ENCODE measurements at regions not wholly inside any gene's neighbourhood (a gene's known extent, or its start where the extent isn't known, plus 50 kb on each side); places are given as distances from the start of the nearest gene placed in this dataset.

DNA sequence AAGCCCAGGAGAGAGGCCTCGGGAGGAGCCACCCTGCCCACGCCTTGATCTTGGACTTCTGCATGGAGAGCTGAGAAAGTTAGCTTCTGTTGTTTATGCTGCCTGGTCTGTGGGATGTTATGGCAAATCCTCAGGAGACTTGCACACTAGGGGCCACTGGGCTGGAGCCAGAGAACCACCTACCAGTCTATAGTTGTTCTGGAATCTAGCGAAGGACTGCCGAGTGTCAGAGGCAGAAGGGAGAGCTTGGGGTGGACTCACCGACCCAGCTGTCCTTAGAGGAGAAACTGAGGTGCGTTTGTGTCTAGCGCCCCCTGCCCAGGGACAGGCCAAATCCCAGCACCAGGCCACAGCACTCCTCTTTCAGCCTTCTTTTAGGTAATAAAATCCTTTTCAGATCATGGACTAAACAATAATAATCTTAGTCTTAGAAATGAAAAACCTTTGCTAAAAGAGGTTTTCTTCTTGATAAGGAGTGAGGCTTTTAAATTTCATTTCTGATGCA is 398.7 kb upstream of the SALL3 start:
- no peak for TF ChIP-seq ZFP30 (CRISPR knock-in tag; IDR thresholded peaks at IDR 0.05)
- no peak for TF ChIP-seq PPARA (CRISPR knock-in tag; IDR thresholded peaks at IDR 0.05; ENCODE audit: borderline replicate concordance)
- TF ChIP-seq ZNF565 (CRISPR knock-in tag; conservative IDR thresholded peaks at IDR 0.05; ENCODE audit: low read depth), result no peak
- TF ChIP-seq TSHZ2 (CRISPR knock-in tag; IDR thresholded peaks at IDR 0.05), result no peak
- no peak for TF ChIP-seq BACH2 (CRISPR knock-in tag; IDR thresholded peaks at IDR 0.05; ENCODE audit: borderline replicate concordance)
- TF ChIP-seq RARB (CRISPR knock-in tag; IDR thresholded peaks at IDR 0.05), result no peak
- TF ChIP-seq ZNF70 (CRISPR knock-in tag; IDR thresholded peaks at IDR 0.05), result no peak
- no peak for TF ChIP-seq ARNTL (CRISPR knock-in tag; IDR thresholded peaks at IDR 0.05; ENCODE audit: borderline replicate concordance, low read depth)
- no peak for TF ChIP-seq OSR1 (CRISPR knock-in tag; IDR thresholded peaks at IDR 0.05)
- TF ChIP-seq ISL1 (CRISPR knock-in tag; IDR thresholded peaks at IDR 0.05), result no peak
- no peak for TF ChIP-seq ZNF8 (CRISPR knock-in tag; IDR thresholded peaks at IDR 0.05)
- TF ChIP-seq, protein P1, sequence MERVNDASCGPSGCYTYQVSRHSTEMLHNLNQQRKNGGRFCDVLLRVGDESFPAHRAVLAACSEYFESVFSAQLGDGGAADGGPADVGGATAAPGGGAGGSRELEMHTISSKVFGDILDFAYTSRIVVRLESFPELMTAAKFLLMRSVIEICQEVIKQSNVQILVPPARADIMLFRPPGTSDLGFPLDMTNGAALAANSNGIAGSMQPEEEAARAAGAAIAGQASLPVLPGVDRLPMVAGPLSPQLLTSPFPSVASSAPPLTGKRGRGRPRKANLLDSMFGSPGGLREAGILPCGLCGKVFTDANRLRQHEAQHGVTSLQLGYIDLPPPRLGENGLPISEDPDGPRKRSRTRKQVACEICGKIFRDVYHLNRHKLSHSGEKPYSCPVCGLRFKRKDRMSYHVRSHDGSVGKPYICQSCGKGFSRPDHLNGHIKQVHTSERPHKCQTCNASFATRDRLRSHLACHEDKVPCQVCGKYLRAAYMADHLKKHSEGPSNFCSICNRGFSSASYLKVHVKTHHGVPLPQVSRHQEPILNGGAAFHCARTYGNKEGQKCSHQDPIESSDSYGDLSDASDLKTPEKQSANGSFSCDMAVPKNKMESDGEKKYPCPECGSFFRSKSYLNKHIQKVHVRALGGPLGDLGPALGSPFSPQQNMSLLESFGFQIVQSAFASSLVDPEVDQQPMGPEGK (CRISPR knock-in tag; IDR thresholded peaks at IDR 0.05; ENCODE audit: borderline replicate concordance), result no peak
- ATAC-seq, result no peak

DNA sequence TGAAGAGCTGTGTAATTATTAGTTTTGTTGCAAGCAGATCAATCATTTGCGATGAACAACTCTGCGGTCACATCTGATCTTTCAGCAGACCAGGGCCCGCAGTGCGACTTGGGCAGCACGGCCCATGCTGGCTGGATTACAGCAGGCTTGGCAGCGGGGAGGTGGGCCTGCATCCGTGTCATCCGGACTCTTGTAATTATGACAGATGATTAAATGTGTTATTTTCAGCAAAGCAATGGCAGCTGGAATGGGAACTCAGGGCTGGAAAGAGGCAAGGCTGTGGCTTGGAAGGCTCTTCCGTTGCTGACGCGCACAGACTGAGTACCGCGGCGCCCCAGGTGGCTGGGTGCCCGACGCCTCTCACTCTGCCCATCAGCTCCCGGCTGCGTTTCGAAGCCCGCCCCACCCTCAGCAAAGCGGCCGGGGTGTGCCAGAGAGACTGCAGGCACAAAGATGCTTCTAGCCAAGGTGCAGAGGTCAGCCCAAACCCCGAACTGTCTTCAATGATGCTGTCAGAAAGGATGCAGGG is 397.4 kb upstream of the SALL3 start:
- TF ChIP-seq ZNF70 (CRISPR knock-in tag; IDR thresholded peaks at IDR 0.05) (no peak), CSDC2 (CRISPR knock-in tag; IDR thresholded peaks at IDR 0.05) (no peak), ESRRG (CRISPR knock-in tag; IDR thresholded peaks at IDR 0.05) (no peak), ARNTL (CRISPR knock-in tag; IDR thresholded peaks at IDR 0.05; ENCODE audit: borderline replicate concordance, low read depth) (no peak), POU6F1 (CRISPR knock-in tag; IDR thresholded peaks at IDR 0.05; ENCODE audit: borderline replicate concordance, low read depth) (no peak), ZC3H10 (CRISPR knock-in tag; IDR thresholded peaks at IDR 0.05) (no peak)
- TF ChIP-seq, protein P2, sequence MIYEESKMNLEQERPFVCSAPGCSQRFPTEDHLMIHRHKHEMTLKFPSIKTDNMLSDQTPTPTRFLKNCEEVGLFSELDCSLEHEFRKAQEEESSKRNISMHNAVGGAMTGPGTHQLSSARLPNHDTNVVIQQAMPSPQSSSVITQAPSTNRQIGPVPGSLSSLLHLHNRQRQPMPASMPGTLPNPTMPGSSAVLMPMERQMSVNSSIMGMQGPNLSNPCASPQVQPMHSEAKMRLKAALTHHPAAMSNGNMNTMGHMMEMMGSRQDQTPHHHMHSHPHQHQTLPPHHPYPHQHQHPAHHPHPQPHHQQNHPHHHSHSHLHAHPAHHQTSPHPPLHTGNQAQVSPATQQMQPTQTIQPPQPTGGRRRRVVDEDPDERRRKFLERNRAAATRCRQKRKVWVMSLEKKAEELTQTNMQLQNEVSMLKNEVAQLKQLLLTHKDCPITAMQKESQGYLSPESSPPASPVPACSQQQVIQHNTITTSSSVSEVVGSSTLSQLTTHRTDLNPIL (CRISPR knock-in tag; IDR thresholded peaks at IDR 0.05; ENCODE audit: low read depth), result no peak
- no peak for ATAC-seq

DNA sequence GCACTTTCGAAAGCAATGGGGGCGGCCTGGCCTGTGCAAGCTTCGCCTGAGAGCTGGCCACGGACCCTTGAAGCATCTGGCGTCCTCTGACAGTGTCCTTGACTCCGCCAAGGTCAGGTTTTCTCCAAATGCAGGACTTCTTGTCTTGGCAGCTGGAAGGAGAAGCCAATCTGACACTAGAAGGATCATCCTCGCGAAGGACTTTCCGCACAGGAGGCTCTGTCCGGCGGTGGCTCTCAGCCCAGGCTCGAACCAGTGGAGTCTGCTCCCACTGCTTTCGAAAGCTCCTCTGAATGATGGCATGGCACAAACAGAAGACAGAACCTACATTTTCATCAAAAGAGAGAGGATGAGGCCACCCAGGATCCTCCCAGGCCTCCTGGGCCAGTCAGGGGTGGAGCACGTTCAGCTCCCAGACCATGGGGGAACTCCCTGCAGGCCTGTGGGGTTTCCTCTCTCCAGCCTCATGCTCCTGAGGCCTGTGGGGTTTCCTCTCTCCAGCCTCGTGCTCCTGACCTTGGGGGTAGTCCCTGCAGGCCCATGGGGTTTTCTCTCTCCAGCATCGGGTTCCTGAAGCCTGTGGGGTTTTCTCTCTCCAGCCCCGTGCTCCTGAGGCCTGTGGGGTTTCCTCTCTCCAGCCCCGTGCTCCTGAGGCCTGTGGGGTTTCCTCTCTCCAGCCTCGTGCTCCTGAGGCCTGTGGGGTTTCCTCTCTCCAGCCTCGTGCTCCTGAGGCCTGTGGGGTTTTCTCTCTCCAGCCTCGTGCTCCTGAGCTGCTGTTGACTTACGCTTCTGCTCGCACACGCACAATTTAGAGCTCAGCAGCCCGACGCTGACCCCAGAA is 396.5 kb upstream of the SALL3 start:
- no peak for ATAC-seq
- no peak for TF ChIP-seq ZFP30 (CRISPR knock-in tag; IDR thresholded peaks at IDR 0.05)
- no peak for TF ChIP-seq PPARA (CRISPR knock-in tag; IDR thresholded peaks at IDR 0.05; ENCODE audit: borderline replicate concordance)
- no peak for TF ChIP-seq TCF4 (CRISPR knock-in tag; IDR thresholded peaks at IDR 0.05; ENCODE audit: borderline replicate concordance)
- no peak for TF ChIP-seq POU6F1 (CRISPR knock-in tag; IDR thresholded peaks at IDR 0.05; ENCODE audit: borderline replicate concordance, low read depth)
- no peak for TF ChIP-seq BACH2 (CRISPR knock-in tag; IDR thresholded peaks at IDR 0.05; ENCODE audit: borderline replicate concordance)
- TF ChIP-seq TSHZ2 (CRISPR knock-in tag; IDR thresholded peaks at IDR 0.05), result no peak
- no peak for TF ChIP-seq SNAI2 (CRISPR knock-in tag; IDR thresholded peaks at IDR 0.05)
- no peak for TF ChIP-seq RARB (CRISPR knock-in tag; IDR thresholded peaks at IDR 0.05)
- TF ChIP-seq ESRRG (CRISPR knock-in tag; IDR thresholded peaks at IDR 0.05), result no peak
